ENCODE measurements at regions not wholly inside any gene's neighbourhood (a gene's known extent, or its start where the extent isn't known, plus 50 kb on each side); places are given as distances from the start of the nearest gene placed in this dataset.

DNA sequence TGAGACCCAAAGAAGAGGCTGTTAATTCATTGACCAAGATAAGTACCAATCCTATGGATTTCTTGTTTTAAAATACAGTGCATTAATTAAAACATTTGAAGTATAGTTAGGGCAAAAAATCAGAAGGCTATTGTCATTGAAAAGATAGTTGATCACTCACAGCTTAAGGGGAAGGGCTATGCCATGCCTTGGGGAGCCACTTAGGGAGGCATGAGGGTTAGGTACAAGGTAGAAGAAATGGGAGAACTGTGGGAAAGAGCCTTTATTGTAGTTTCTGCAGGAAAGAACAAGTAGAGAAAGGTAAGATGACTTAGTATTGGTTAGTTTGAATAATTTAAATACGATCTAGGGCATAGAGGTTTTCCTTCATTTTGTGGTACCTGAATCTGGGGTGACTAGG is 1285.5 kb upstream of the TMEFF2 start:
- TF ChIP-seq CTCF (conservative IDR thresholded peaks at IDR 0.05; ENCODE audit: low read length) = no peak
- no peak for TF ChIP-seq EZH2phosphoT487 (IDR thresholded peaks at IDR 0.05; ENCODE audit: borderline replicate concordance)
